IMR-90 (cell line): ENCODE measurements at regions not wholly inside any gene's neighbourhood (a gene's known extent, or its start where the extent isn't known, plus 50 kb on each side); places are given as distances from the start of the nearest gene placed in this dataset.

Source experiments
- BHLHE40 ChIP-seq: fragments of 150-350 bp; IDR thresholded peaks from 2 replicates; pipeline ENCODE4 v1.6.1; 2016; ENCODE audit warnings: mild to moderate bottlenecking, low read depth, low read length
- CEBPB ChIP-seq: IDR thresholded peaks from 2 replicates; pipeline ENCODE4 v1.6.1; 2012; ENCODE audit warnings: low read depth, low read length, improper control_type of control experiment
- CHD1 ChIP-seq: IDR thresholded peaks from 2 replicates; pipeline ENCODE4 v1.6.1; 2012; ENCODE audit warnings: low read depth, low read length, improper control_type of control experiment
- CTCF ChIP-seq: conservative IDR thresholded peaks from 2 replicates; pipeline ENCODE4 v1.5.1; 2012; ENCODE audit warnings: mild to moderate bottlenecking, low read depth, low read length, improper control_type of control experiment
- ELK1 ChIP-seq: fragments of 150-350 bp; IDR thresholded peaks from 2 replicates; pipeline ENCODE4 v1.6.1; 2016; ENCODE audit warnings: low read depth, mild to moderate bottlenecking, low read length, moderate library complexity, borderline replicate concordance
- FOS ChIP-seq: fragments of 150-350 bp; IDR thresholded peaks from 2 replicates; pipeline ENCODE4 v1.6.1; 2016; ENCODE audit warnings: low read depth, low read length
- MAFK ChIP-seq: IDR thresholded peaks from 2 replicates; pipeline ENCODE4 v1.6.1; 2012; ENCODE audit warnings: low read depth, low read length, improper control_type of control experiment
- NFE2L2 ChIP-seq: fragments of 150-350 bp; IDR thresholded peaks from 2 replicates; pipeline ENCODE4 v1.6.1; 2016; ENCODE audit warnings: low read depth, mild to moderate bottlenecking, low read length
- POLR2A ChIP-seq: IDR thresholded peaks from 2 replicates; pipeline ENCODE4 v1.6.1; 2012; ENCODE audit warnings: mild to moderate bottlenecking, low read depth, low read length
- RAD21 ChIP-seq: IDR thresholded peaks from 2 replicates; pipeline ENCODE4 v1.6.1; 2012; ENCODE audit warnings: low read length, improper control_type of control experiment
- RCOR1 ChIP-seq: IDR thresholded peaks from 2 replicates; pipeline ENCODE4 v1.6.1; 2012; ENCODE audit warnings: mild to moderate bottlenecking, low read length, improper control_type of control experiment; ENCODE audit not compliant: insufficient replicate concordance
- SMC3 ChIP-seq: fragments of 150-350 bp; IDR thresholded peaks from 2 replicates; pipeline ENCODE4 v1.6.1; 2016; ENCODE audit warnings: low read depth, mild to moderate bottlenecking, antibody characterized with exemption, low read length, moderate library complexity
- USF2 ChIP-seq: fragments of 150-350 bp; IDR thresholded peaks from 2 replicates; pipeline ENCODE4 v1.6.1; 2017; ENCODE audit warnings: mild to moderate bottlenecking, antibody characterized with exemption, low read length, low read depth

GRCh38 chr1:233479110-233479890 lies 134.6 kb upstream of the KCNK1 start:
- TF ChIP-seq USF2 (no peak), CHD1 (no peak), CTCF (no peak), POLR2A (no peak), BHLHE40 (no peak), NFE2L2 (no peak), ELK1 (no peak), CEBPB (no peak), RCOR1 (no peak), FOS (no peak), RAD21 (no peak), SMC3 (no peak), MAFK (no peak)
